GM23338 (cell line): ENCODE measurements at regions not wholly inside any gene's neighbourhood (a gene's known extent, or its start where the extent isn't known, plus 50 kb on each side); places are given as distances from the start of the nearest gene placed in this dataset.

Experiments used
- ATAC-seq: fragments of 200-7000 bp; cut with Tn5 transposase; 3 replicates; pipeline ENCODE4 v1.9.1; 2020
- DNase-seq: peaks from one replicate; pipeline ENCODE4 v3.0.0-alpha.2; 2015; ENCODE audit warnings: low spot score
- H2AFZ ChIP-seq: fragments of 200-600 bp; sonication (generic); 2 replicates; pipeline ENCODE4 v1.8.0; 2016; ENCODE audit warnings: antibody characterized with exemption, mild to moderate bottlenecking, moderate library complexity
- H3F3A ChIP-seq: fragments of 200-600 bp; sonication (generic); replicated peaks from 2 replicates; pipeline ENCODE4 v1.8.0; 2017; ENCODE audit warnings: antibody characterized with exemption, mixed run types, low read depth
- H3K27ac ChIP-seq: fragments of 200-600 bp; sonication (generic); 2 replicates; pipeline ENCODE4 v1.6.1; 2016; ENCODE audit warnings: low read depth
- H3K27me3 ChIP-seq: fragments of 200-600 bp; sonication (generic); 2 replicates; pipeline ENCODE4 v1.8.0; 2016; ENCODE audit warnings: mild to moderate bottlenecking, mixed run types, moderate library complexity; ENCODE audit not compliant: insufficient read depth
- H3K36me3 ChIP-seq: fragments of 200-600 bp; sonication (generic); 2 replicates; pipeline ENCODE4 v1.8.0; 2016; ENCODE audit warnings: mild to moderate bottlenecking; ENCODE audit not compliant: insufficient read depth
- H3K4me1 ChIP-seq: fragments of 200-600 bp; sonication (generic); 2 replicates; pipeline ENCODE4 v1.8.0; 2016; ENCODE audit warnings: mild to moderate bottlenecking, moderate library complexity; ENCODE audit not compliant: insufficient read depth
- H3K4me2 ChIP-seq: fragments of 200-600 bp; sonication (generic); 2 replicates; pipeline ENCODE4 v1.7.1; 2017; ENCODE audit warnings: mixed run types
- H3K4me3 ChIP-seq: fragments of 200-600 bp; sonication (generic); 2 replicates; pipeline ENCODE4 v1.6.1; 2016; ENCODE audit warnings: mixed run types
- H3K79me2 ChIP-seq: fragments of 200-600 bp; sonication (generic); replicated peaks from 2 replicates; pipeline ENCODE4 v1.8.0; 2017; ENCODE audit warnings: mild to moderate bottlenecking; ENCODE audit not compliant: insufficient read depth
- H3K9me2 ChIP-seq: fragments of 200-600 bp; sonication (generic); 2 replicates; pipeline ENCODE4 v1.8.0; 2017; ENCODE audit not compliant: insufficient read depth
- H4K20me1 ChIP-seq: fragments of 200-600 bp; sonication (generic); replicated peaks from 2 replicates; pipeline ENCODE4 v1.8.0; 2017; ENCODE audit warnings: mild to moderate bottlenecking; ENCODE audit not compliant: insufficient read depth
- H3K27ac Mint-ChIP-seq: 2 replicates; pipeline ENCODE4 v1.8.0; 2020; ENCODE audit warnings: inconsistent platforms, mild to moderate bottlenecking, moderate library complexity, mixed read lengths
- H3K27me3 Mint-ChIP-seq: 3 replicates; pipeline ENCODE4 v1.8.0; 2022; ENCODE audit warnings: low read depth, mild to moderate bottlenecking, moderate library complexity, mixed read lengths, inconsistent platforms; ENCODE audit not compliant: insufficient read depth, poor library complexity
- H3K36me3 Mint-ChIP-seq: 3 replicates; pipeline ENCODE4 v1.8.0; 2021; ENCODE audit warnings: low read depth, mild to moderate bottlenecking, inconsistent platforms, moderate library complexity, mixed read lengths
- H3K4me1 Mint-ChIP-seq: 3 replicates; pipeline ENCODE4 v1.8.0; 2020; ENCODE audit warnings: mild to moderate bottlenecking, inconsistent platforms, mixed read lengths
- H3K4me3 Mint-ChIP-seq: 3 replicates; pipeline ENCODE4 v1.8.0; 2021; ENCODE audit warnings: moderate library complexity, mild to moderate bottlenecking, inconsistent platforms, mixed read lengths
- H3K9me3 Mint-ChIP-seq: 3 replicates; pipeline ENCODE4 v1.8.0; 2020; ENCODE audit warnings: moderate library complexity, mild to moderate bottlenecking, inconsistent platforms, mixed read lengths
- CREB1 ChIP-seq: fragments of 250-450 bp; sonication (Bioruptor Pico); IDR thresholded peaks from 2 replicates; pipeline ENCODE4 v1.5.0; 2020; ENCODE audit warnings: low read depth, mild to moderate bottlenecking, moderate library complexity
- CTCF ChIP-seq, 2 experiments: fragments of 200-600 bp in 1 of 2; sonication (generic) in 1 of 2; conservative IDR thresholded peaks; 2 replicates each; pipeline versions ENCODE4 v1.5.1 to v1.6.1; 2016 to 2017; ENCODE audit warnings: antibody characterized with exemption in 2 of 2, low read depth in 2 of 2, mild to moderate bottlenecking in 2 of 2, moderate library complexity in 1 of 2
- ETS1 ChIP-seq: IDR thresholded peaks from 2 replicates; pipeline ENCODE4 v1.6.1; 2016; ENCODE audit warnings: antibody characterized with exemption
- EZH2 ChIP-seq: fragments of 200-600 bp; sonication (generic); IDR thresholded peaks from one replicate; pipeline ENCODE4 v1.8.0; 2017; ENCODE audit warnings: antibody characterized with exemption, mild to moderate bottlenecking, low read depth; ENCODE audit not compliant: unreplicated experiment
- EZH2phosphoT487 ChIP-seq: fragments of 200-600 bp; sonication (generic); IDR thresholded peaks from one replicate; pipeline ENCODE4 v1.8.1; 2018; ENCODE audit warnings: antibody characterized with exemption; ENCODE audit not compliant: unreplicated experiment
- JUNB ChIP-seq: IDR thresholded peaks from one replicate; pipeline ENCODE4 v1.6.1; 2016; ENCODE audit warnings: antibody characterized with exemption; ENCODE audit not compliant: unreplicated experiment
- NANOG ChIP-seq: IDR thresholded peaks from 2 replicates; pipeline ENCODE4 v1.6.1; 2016; ENCODE audit warnings: antibody characterized with exemption, borderline replicate concordance
- POLR2AphosphoS5 ChIP-seq: IDR thresholded peaks from 2 replicates; pipeline ENCODE4 v1.6.1; 2016; ENCODE audit warnings: antibody characterized with exemption, low read depth
- STAT1 ChIP-seq: IDR thresholded peaks from one replicate; pipeline ENCODE4 v1.6.1; 2016; ENCODE audit warnings: antibody characterized with exemption; ENCODE audit not compliant: unreplicated experiment
- ZNF114 ChIP-seq: fragments of 250-450 bp; sonication (Bioruptor Pico); IDR thresholded peaks from 2 replicates; pipeline ENCODE4 v1.5.0; 2020; ENCODE audit warnings: mild to moderate bottlenecking, moderate library complexity
- ZNF331 ChIP-seq: fragments of 250-450 bp; sonication (Bioruptor Pico); IDR thresholded peaks from 2 replicates; pipeline ENCODE4 v1.5.0; 2020; ENCODE audit warnings: low read depth, mild to moderate bottlenecking, moderate library complexity
- ZNF462 ChIP-seq: fragments of 250-450 bp; sonication (Bioruptor Pico); IDR thresholded peaks from 2 replicates; pipeline ENCODE4 v1.5.0; 2020; ENCODE audit warnings: mild to moderate bottlenecking, moderate library complexity

- H3K27ac ChIP-seq, result no peak overlapping the region
- H3K4me1 ChIP-seq, result peaks cover 12% of the 10 kb centered on the region; the same call in 1 of the 2 replicates
- Mint-ChIP-seq H3K4me3 (no peak overlapping the region; the same call in 2 of the 3 replicates), H3K4me1 (peaks cover 14% of the 10 kb centered on the region), H3K27me3 (peaks cover 4% of the 10 kb centered on the region), H3K36me3 (peaks cover 12% of the 10 kb centered on the region; the same call in 2 of the 3 replicates), H3K27ac (no peak overlapping the region), H3K9me3 (peaks cover 34% of the 10 kb centered on the region)
- ATAC-seq, result no peak
- H3F3A ChIP-seq, result no peaks in the 10 kb centered on the region
- no peaks in the 10 kb centered on the region for H3K9me2 ChIP-seq
- DNase-seq, result no peak
- no peaks in the 10 kb centered on the region for H3K79me2 ChIP-seq
- no peak overlapping the region for H3K4me3 ChIP-seq
- no peaks in the 10 kb centered on the region for H3K27me3 ChIP-seq
- no peaks in the 10 kb centered on the region for H4K20me1 ChIP-seq
- H2AFZ ChIP-seq, result no peak overlapping the region
- TF ChIP-seq POLR2AphosphoS5, result no peak
- TF ChIP-seq NANOG, result no peak
- TF ChIP-seq EZH2, result no peak
- no peak for TF ChIP-seq STAT1
- TF ChIP-seq ETS1, result no peak
- no peak for TF ChIP-seq ZNF331
- TF ChIP-seq JUNB, result no peak
- no peak for TF ChIP-seq CREB1 (CRISPR knock-in tag)
- TF ChIP-seq CTCF (conservative IDR thresholded peaks at IDR 0.05; ENCODE audit: low read depth in 2 of 2), result no peak
- no peaks in the 10 kb centered on the region for H3K36me3 ChIP-seq
- no peak overlapping the region for H3K4me2 ChIP-seq
Measured at GRCh38 chr12:124647316-124647715, 79.9 kb upstream of the NCOR2 start.

- Histone ChIP-seq H3K4me1 (peaks cover 12% of the 10 kb centered on the region; the same call in 1 of the 2 replicates), H4K20me1 (no peaks in the 10 kb centered on the region), H3F3A (no peaks in the 10 kb centered on the region), H3K79me2 (no peaks in the 10 kb centered on the region), H3K4me2 (peak overlapping the region; percentile 62), H3K27ac (no peak overlapping the region), H3K27me3 (no peaks in the 10 kb centered on the region), H2AFZ (peak overlapping the region; percentile 95), H3K4me3 (0 out of 2 replicates have a peak overlapping the region, but pooled peaks have one; percentile 7), H3K9me2 (no peaks in the 10 kb centered on the region), H3K36me3 (no peaks in the 10 kb centered on the region)
- Mint-ChIP-seq H3K9me3 (peaks cover 34% of the 10 kb centered on the region), H3K36me3 (peaks cover 12% of the 10 kb centered on the region; the same call in 2 of the 3 replicates), H3K27me3 (peaks cover 4% of the 10 kb centered on the region), H3K4me1 (peaks cover 14% of the 10 kb centered on the region), H3K27ac (no peak overlapping the region), H3K4me3 (no peak overlapping the region)
- no peak for TF ChIP-seq STAT1
- no peak for TF ChIP-seq EZH2phosphoT487
- TF ChIP-seq ZNF462 (CRISPR knock-in tag), result no peak
- TF ChIP-seq ZNF114, result no peak
- no peak for TF ChIP-seq NANOG
- no peak for TF ChIP-seq JUNB
- no peak for TF ChIP-seq POLR2AphosphoS5
- TF ChIP-seq CREB1 (CRISPR knock-in tag), result no peak
- no peak for TF ChIP-seq ZNF331
- DNase-seq, result peak; percentile 32
- ATAC-seq, result peak; percentile 73
Measured at GRCh38 chr12:124646385-124647230, 79.2 kb upstream of the NCOR2 start.
